Psoas muscle (tissue), 7 donors: ENCODE measurements at regions not wholly inside any gene's neighbourhood (a gene's known extent, or its start where the extent isn't known, plus 50 kb on each side); places are given as distances from the start of the nearest gene placed in this dataset.

Experiments used
- ATAC-seq, 4 donors: fragments of 200-7000 bp; cut with Tn5 transposase; one replicate each; pipeline ENCODE4 v1.9.1; 2020; ENCODE audit warnings: moderate library complexity in 3 of 4, mild to moderate bottlenecking in 2 of 4
- DNase-seq, 2 donors: peaks; one replicate each; pipeline ENCODE4 v3.0.0-alpha.2; 2020
- H3K27ac ChIP-seq: fragments of 200-600 bp; one replicate; pipeline ENCODE4 v1.8.0; 2022
- H3K27me3 ChIP-seq, 3 donors: fragments of 200-600 bp in 1 of 3; one replicate each; pipeline versions ENCODE4 v1.6.1 to v1.8.0; 2013 to 2022; ENCODE audit warnings: low read length in 2 of 3, mild to moderate bottlenecking in 2 of 3, moderate library complexity in 1 of 3; ENCODE audit not compliant: insufficient read depth in 3 of 3
- H3K36me3 ChIP-seq, 2 donors: fragments of 200-600 bp in 1 of 2; one replicate each; pipeline versions ENCODE4 v1.6.1 to v1.8.0; 2013 to 2022; ENCODE audit warnings: low read depth in 1 of 2, mild to moderate bottlenecking in 1 of 2, moderate library complexity in 1 of 2; ENCODE audit not compliant: insufficient read depth in 1 of 2
- H3K4me1 ChIP-seq: fragments of 200-600 bp; one replicate; pipeline ENCODE4 v1.8.0; 2022
- H3K4me3 ChIP-seq: fragments of 200-600 bp; one replicate; pipeline ENCODE4 v1.8.0; 2022; ENCODE audit warnings: mild to moderate bottlenecking
- H3K9me3 ChIP-seq: fragments of 200-600 bp; one replicate; pipeline ENCODE4 v1.8.0; 2022
- WGBS, 3 donors: extraction: QIAGEN DNeasy Blood & Tissue Kit; methylation state at CpG; one replicate each; pipeline versions ENCODE4 v1.1.6 to v1.1.7; 2013; 5-methylcytosine and 5-hydroxymethylcytosine counted together
- intact Hi-C, 2 donors: fragments of 100-400 bp; cut with DNase I; formaldehyde crosslinking; loops; one replicate each; pipeline versions ENCODE4 v1.11.0 to v1.14.2; 2022
- TF ChIP-seq, protein P1 (sequence below): fragments of 200-600 bp; IDR thresholded peaks from one replicate; pipeline ENCODE4 v1.8.0; 2022; ENCODE audit warnings: antibody characterized with exemption
- donor health status: healthy with polysubstance abuse.
- donor health status: DM: no; HTN: no; CAD: no; lungs with moderate emphysema.
- donor health status: Bipolar disorder and iron deficiency.
- donor health status: healthy.
- donor health status: DM: yes; HTN: yes; CAD: no.
- donor health status: DM: no; HTN: no; CAD: no.
- donor health status: DM: yes; HTN: yes; CAD: no.

DNA sequence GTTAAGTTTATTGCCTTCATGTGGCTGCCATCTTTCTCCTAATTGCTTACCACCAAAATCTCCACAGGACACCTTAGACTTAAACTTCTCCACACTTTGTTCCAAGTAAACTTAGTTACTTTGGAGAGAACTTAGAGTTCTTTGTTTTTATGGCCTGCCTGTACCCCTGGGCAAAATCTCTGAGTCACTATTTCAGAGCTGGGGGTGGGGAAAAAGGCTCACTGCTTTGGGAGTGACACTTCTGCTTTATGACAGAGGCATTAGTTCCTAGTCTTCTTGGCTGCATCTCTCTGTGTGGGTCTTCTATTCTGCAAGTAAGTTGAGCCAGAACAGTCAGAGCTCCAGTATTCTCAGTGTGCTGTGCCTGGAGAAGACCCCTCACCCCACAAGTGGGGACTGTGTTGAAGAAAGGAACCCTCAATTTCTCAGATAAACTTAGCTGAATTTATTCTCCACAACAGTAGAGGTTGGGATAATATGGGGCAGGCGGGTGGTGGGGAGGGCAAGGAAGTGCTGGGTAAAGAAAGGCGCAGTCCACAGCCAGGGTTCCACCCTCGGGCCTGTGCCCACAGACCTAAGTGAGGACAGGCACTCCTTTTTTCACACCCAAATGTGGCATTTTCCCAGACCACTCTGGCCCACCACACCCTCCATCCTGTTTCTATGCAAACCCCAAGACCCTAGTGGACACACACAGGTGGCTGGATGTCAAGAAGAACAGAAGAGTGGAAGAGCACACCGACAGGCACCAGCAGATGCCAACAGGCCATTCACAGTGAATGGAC lies 636.6 kb upstream of the MAN1A1 start:
- H3K4me3 ChIP-seq = no peak overlapping the region
- H3K9me3 ChIP-seq = no peaks in the 10 kb centered on the region
- intact Hi-C loops = no loop called here
- 91 to 92% (median 92%) methylated on average over 4 of the region's 4 CpGs for WGBS, 3 donors
- no peaks in the 10 kb centered on the region for H3K4me1 ChIP-seq
- no peak overlapping the region for H3K27ac ChIP-seq
- DNase-seq (no peak), ATAC-seq (no peak)
- TF ChIP-seq, protein P1, sequence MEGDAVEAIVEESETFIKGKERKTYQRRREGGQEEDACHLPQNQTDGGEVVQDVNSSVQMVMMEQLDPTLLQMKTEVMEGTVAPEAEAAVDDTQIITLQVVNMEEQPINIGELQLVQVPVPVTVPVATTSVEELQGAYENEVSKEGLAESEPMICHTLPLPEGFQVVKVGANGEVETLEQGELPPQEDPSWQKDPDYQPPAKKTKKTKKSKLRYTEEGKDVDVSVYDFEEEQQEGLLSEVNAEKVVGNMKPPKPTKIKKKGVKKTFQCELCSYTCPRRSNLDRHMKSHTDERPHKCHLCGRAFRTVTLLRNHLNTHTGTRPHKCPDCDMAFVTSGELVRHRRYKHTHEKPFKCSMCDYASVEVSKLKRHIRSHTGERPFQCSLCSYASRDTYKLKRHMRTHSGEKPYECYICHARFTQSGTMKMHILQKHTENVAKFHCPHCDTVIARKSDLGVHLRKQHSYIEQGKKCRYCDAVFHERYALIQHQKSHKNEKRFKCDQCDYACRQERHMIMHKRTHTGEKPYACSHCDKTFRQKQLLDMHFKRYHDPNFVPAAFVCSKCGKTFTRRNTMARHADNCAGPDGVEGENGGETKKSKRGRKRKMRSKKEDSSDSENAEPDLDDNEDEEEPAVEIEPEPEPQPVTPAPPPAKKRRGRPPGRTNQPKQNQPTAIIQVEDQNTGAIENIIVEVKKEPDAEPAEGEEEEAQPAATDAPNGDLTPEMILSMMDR = no peak
- no peaks in the 10 kb centered on the region for H3K36me3 ChIP-seq
- no peaks in the 10 kb centered on the region for H3K27me3 ChIP-seq

- H3K27ac ChIP-seq = no peak overlapping the region
- intact Hi-C loops = no loop called here
- H3K4me3 ChIP-seq = no peak overlapping the region
- TF ChIP-seq, protein P1 = no peak
- no peaks in the 10 kb centered on the region for H3K27me3 ChIP-seq
- no peaks in the 10 kb centered on the region for H3K9me3 ChIP-seq
- ATAC-seq (no peak), DNase-seq (no peak)
- 84 to 96% (median 89%) methylated on average over 1 of the region's 1 CpG for WGBS, 3 donors
- H3K4me1 ChIP-seq = no peaks in the 10 kb centered on the region
- H3K36me3 ChIP-seq = no peaks in the 10 kb centered on the region
Measured at GRCh38 chr6:119980802-119981201, 631.2 kb upstream of the MAN1A1 start.

- H3K27me3 ChIP-seq = no peaks in the 10 kb centered on the region
- WGBS, 3 donors = 3 to 11% (median 11%) methylated on average over 1 of the region's 1 CpG
Measured at GRCh38 chr6:119979862-119980261, 630.3 kb upstream of the MAN1A1 start.

GRCh38 chr6:119978274-119978889 lies 628.8 kb upstream of the MAN1A1 start:
- WGBS, 3 donors = 90 to 91% (median 91%) methylated on average over 2 of the region's 2 CpGs
- intact Hi-C loops = no loop called here
- Histone ChIP-seq H3K27me3 (no peaks in the 10 kb centered on the region), H3K4me1 (no peaks in the 10 kb centered on the region), H3K9me3 (no peaks in the 10 kb centered on the region), H3K4me3 (no peak overlapping the region), H3K27ac (no peak overlapping the region), H3K36me3 (no peaks in the 10 kb centered on the region)
- TF ChIP-seq, protein P1 = no peak
- DNase-seq = no peak
- ATAC-seq = no peak

More at GRCh38 chr6:119979862-119980261, 630.3 kb upstream of the MAN1A1 start:
- DNase-seq = no peak
- Histone ChIP-seq H3K9me3 (no peaks in the 10 kb centered on the region), H3K4me3 (no peak overlapping the region), H3K4me1 (no peaks in the 10 kb centered on the region), H3K27ac (no peak overlapping the region), H3K36me3 (no peaks in the 10 kb centered on the region)
- intact Hi-C loops = no loop called here
- TF ChIP-seq, protein P1 = no peak
- no peak for ATAC-seq
